H9 (cell line): ENCODE measurements at regions not wholly inside any gene's neighbourhood (a gene's known extent, or its start where the extent isn't known, plus 50 kb on each side); places are given as distances from the start of the nearest gene placed in this dataset.

Experiments
- DNase-seq: peaks from one replicate; pipeline ENCODE4 v3.0.0-alpha.2; 2017
- H2AFZ ChIP-seq: one replicate; pipeline ENCODE4 v1.6.1; 2013; ENCODE audit warnings: mild to moderate bottlenecking, low read length, control low read depth, moderate library complexity
- H2AK5ac ChIP-seq: 2 replicates; pipeline ENCODE4 v1.6.1; 2013; ENCODE audit warnings: low read length, control low read depth, mixed read lengths; ENCODE audit not compliant: insufficient read length
- H2BK120ac ChIP-seq: one replicate; pipeline ENCODE4 v1.6.1; 2013; ENCODE audit warnings: low read depth, mild to moderate bottlenecking, low read length, control low read depth, inconsistent platforms; ENCODE audit not compliant: poor library complexity, severe bottlenecking
- H2BK12ac ChIP-seq: 2 replicates; pipeline ENCODE4 v1.6.1; 2013; ENCODE audit warnings: low read length, control low read depth, mixed read lengths, low read depth; ENCODE audit not compliant: insufficient read length
- H2BK15ac ChIP-seq: 2 replicates; pipeline ENCODE4 v1.6.1; 2013; ENCODE audit warnings: low read depth, low read length, control low read depth
- H2BK20ac ChIP-seq: one replicate; pipeline ENCODE4 v1.6.1; 2013; ENCODE audit warnings: low read depth, mild to moderate bottlenecking, low read length, control low read depth, inconsistent platforms; ENCODE audit not compliant: poor library complexity, severe bottlenecking
- H2BK5ac ChIP-seq: 2 replicates; pipeline ENCODE4 v1.6.1; 2013; ENCODE audit warnings: low read length, control low read depth, mixed read lengths; ENCODE audit not compliant: insufficient read length
- H3K14ac ChIP-seq: 2 replicates; pipeline ENCODE4 v1.6.1; 2013; ENCODE audit warnings: low read length, control low read depth; ENCODE audit not compliant: insufficient read depth
- H3K18ac ChIP-seq: 2 replicates; pipeline ENCODE4 v1.6.1; 2013; ENCODE audit warnings: low read depth, mild to moderate bottlenecking, mixed read lengths, low read length, control low read depth; ENCODE audit not compliant: insufficient read length
- H3K23ac ChIP-seq: 2 replicates; pipeline ENCODE4 v1.6.1; 2013; ENCODE audit warnings: low read length, control low read depth, mixed read lengths, low read depth; ENCODE audit not compliant: insufficient read length
- H3K23me2 ChIP-seq: 2 replicates; pipeline ENCODE4 v1.6.1; 2013; ENCODE audit warnings: low read depth, mild to moderate bottlenecking, mixed read lengths, low read length, control low read depth; ENCODE audit not compliant: insufficient read length, poor library complexity, severe bottlenecking
- H3K27ac ChIP-seq: 2 replicates; pipeline ENCODE4 v1.5.1; 2013; ENCODE audit warnings: low read length, control low read depth, mixed read lengths, low read depth; ENCODE audit not compliant: insufficient read length
- H3K27me3 ChIP-seq: 2 replicates; pipeline ENCODE4 v1.6.1; 2013; ENCODE audit warnings: low read length, control low read depth, inconsistent platforms; ENCODE audit not compliant: insufficient read depth
- H3K4ac ChIP-seq: 2 replicates; pipeline ENCODE4 v1.6.1; 2013; ENCODE audit warnings: low read depth, mild to moderate bottlenecking, control low read depth, inconsistent platforms, low read length, moderate library complexity
- H3K4me1 ChIP-seq: 2 replicates; pipeline ENCODE4 v1.6.1; 2013; ENCODE audit warnings: low read length, control low read depth, inconsistent platforms; ENCODE audit not compliant: insufficient read depth
- H3K4me2 ChIP-seq: 2 replicates; pipeline ENCODE4 v1.6.1; 2013; ENCODE audit warnings: low read length, control low read depth, mixed read lengths; ENCODE audit not compliant: insufficient read length, insufficient read depth
- H3K56ac ChIP-seq: 2 replicates; pipeline ENCODE4 v1.6.1; 2013; ENCODE audit warnings: low read depth, mild to moderate bottlenecking, mixed read lengths, low read length, control low read depth; ENCODE audit not compliant: insufficient read length
- H3K79me1 ChIP-seq: 2 replicates; pipeline ENCODE4 v1.6.1; 2013; ENCODE audit warnings: low read depth, mild to moderate bottlenecking, moderate library complexity, low read length, control low read depth, inconsistent platforms; ENCODE audit not compliant: insufficient read depth, poor library complexity, severe bottlenecking
- H3K79me2 ChIP-seq: 2 replicates; pipeline ENCODE4 v1.6.1; 2013; ENCODE audit warnings: low read length, control low read depth, inconsistent platforms; ENCODE audit not compliant: insufficient read depth
- H3K9ac ChIP-seq: 2 replicates; pipeline ENCODE4 v1.6.1; 2013; ENCODE audit warnings: low read length, control low read depth, mixed read lengths; ENCODE audit not compliant: insufficient read length; ENCODE audit errors: extremely low read depth
- H3K9me3 ChIP-seq: one replicate; pipeline ENCODE4 v1.6.1; 2013; ENCODE audit warnings: low read depth, low read length, inconsistent platforms; ENCODE audit not compliant: control insufficient read depth
- H3T11ph ChIP-seq: one replicate; pipeline ENCODE4 v1.6.1; 2013; ENCODE audit warnings: mild to moderate bottlenecking, low read length, control low read depth, inconsistent platforms
- H4K20me1 ChIP-seq: one replicate; pipeline ENCODE4 v1.6.1; 2013; ENCODE audit not compliant: control insufficient read depth, insufficient read length, insufficient read depth
- H4K5ac ChIP-seq: 2 replicates; pipeline ENCODE4 v1.6.1; 2013; ENCODE audit warnings: low read depth, mild to moderate bottlenecking, mixed read lengths, low read length, control low read depth; ENCODE audit not compliant: insufficient read length
- H4K8ac ChIP-seq: replicated peaks from 2 replicates; pipeline ENCODE4 v1.6.1; 2013; ENCODE audit warnings: low read length, control low read depth, mixed read lengths, low read depth; ENCODE audit not compliant: insufficient read length
- H4K91ac ChIP-seq: 2 replicates; pipeline ENCODE4 v1.6.1; 2013; ENCODE audit warnings: low read depth, mild to moderate bottlenecking, moderate library complexity, mixed read lengths, low read length, control low read depth; ENCODE audit not compliant: insufficient read length
- H3K27ac Mint-ChIP-seq, 3 experiments: 2 replicates in 2 of 3; 3 replicates in 1 of 3; pipeline ENCODE4 v1.8.0; 2020 to 2021; ENCODE audit warnings: mixed read lengths in 3 of 3, mild to moderate bottlenecking in 1 of 3, moderate library complexity in 1 of 3
- H3K27me3 Mint-ChIP-seq: 2 replicates; pipeline ENCODE4 v1.8.0; 2021; ENCODE audit warnings: low read depth, mild to moderate bottlenecking, moderate library complexity, mixed read lengths
- H3K36me3 Mint-ChIP-seq, 3 experiments: 2 replicates in 2 of 3; 3 replicates in 1 of 3; pipeline ENCODE4 v1.8.0; 2020 to 2021; ENCODE audit warnings: low read depth in 3 of 3, mixed read lengths in 3 of 3; ENCODE audit not compliant: insufficient read depth in 1 of 3
- H3K4me1 Mint-ChIP-seq, 2 experiments: 2 replicates each; pipeline ENCODE4 v1.8.0; 2020; ENCODE audit warnings: mixed read lengths in 2 of 2
- H3K4me3 Mint-ChIP-seq, 2 experiments: 2 replicates in 1 of 2; 3 replicates in 1 of 2; pipeline ENCODE4 v1.8.0; 2020 to 2021; ENCODE audit warnings: mild to moderate bottlenecking in 2 of 2, mixed read lengths in 2 of 2, moderate library complexity in 1 of 2
- H3K9me3 Mint-ChIP-seq, 2 experiments: 2 replicates in 1 of 2; 3 replicates in 1 of 2; pipeline ENCODE4 v1.8.0; 2020; ENCODE audit warnings: mild to moderate bottlenecking in 2 of 2, mixed read lengths in 2 of 2, moderate library complexity in 1 of 2
- WGBS: extraction: QIAGEN DNeasy Blood & Tissue Kit; methylation state at CpG from one replicate; pipeline ENCODE4 v1.1.7; 2013; ENCODE audit warnings: missing lambda C conversion rate, low lambda C conversion rate, mixed read lengths; ENCODE audit not compliant: insufficient read length; ENCODE audit errors: extremely low coverage; 5-methylcytosine and 5-hydroxymethylcytosine counted together
- TF ChIP-seq, protein P1 (sequence below): fragments of 200-600 bp; sonication (generic); conservative IDR thresholded peaks from 3 replicates; pipeline ENCODE4 v1.8.0; 2021; ENCODE audit warnings: antibody characterized with exemption, mild to moderate bottlenecking

DNA sequence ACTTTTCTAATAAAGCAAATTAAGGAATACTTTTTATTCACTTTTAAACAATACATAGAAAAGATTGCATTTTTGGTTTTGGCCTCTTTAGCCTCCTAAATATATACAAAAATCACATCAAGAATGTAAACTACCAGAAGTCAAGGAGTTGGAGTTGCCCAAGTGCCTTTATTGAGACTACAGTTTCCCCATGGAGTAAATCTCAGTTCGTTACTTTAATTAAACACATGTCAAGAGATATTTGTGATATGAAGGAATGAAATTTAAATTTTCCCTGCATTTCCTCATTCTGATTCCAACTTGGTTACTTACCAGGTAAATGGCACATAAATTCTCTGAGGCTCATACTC is 492.9 kb downstream of the TNS3 start:
- Histone ChIP-seq H3K18ac (no peak overlapping the region), H3K79me1 (no peaks in the 10 kb centered on the region), H3K4ac (no peak overlapping the region), H3K27me3 (no peaks in the 10 kb centered on the region), H4K5ac (no peak overlapping the region), H3K4me1 (no peaks in the 10 kb centered on the region), H3K23ac (no peak overlapping the region), H3K23me2 (no peaks in the 10 kb centered on the region), H3K27ac (no peak overlapping the region), H3K9me3 (no peaks in the 10 kb centered on the region), H3K79me2 (no peaks in the 10 kb centered on the region), H3K9ac (no peak overlapping the region), H4K91ac (no peak overlapping the region), H4K8ac (no peak overlapping the region), H2BK12ac (no peak overlapping the region), H3K56ac (no peak overlapping the region), H2AFZ (no peak overlapping the region), H4K20me1 (no peaks in the 10 kb centered on the region), H3K4me2 (no peak overlapping the region), H2BK5ac (no peak overlapping the region), H3T11ph (no peak overlapping the region), H3K14ac (no peak overlapping the region), H2BK120ac (no peak overlapping the region), H2BK20ac (no peak overlapping the region), H2AK5ac (no peak overlapping the region), H2BK15ac (no peak overlapping the region)
- TF ChIP-seq, protein P1, sequence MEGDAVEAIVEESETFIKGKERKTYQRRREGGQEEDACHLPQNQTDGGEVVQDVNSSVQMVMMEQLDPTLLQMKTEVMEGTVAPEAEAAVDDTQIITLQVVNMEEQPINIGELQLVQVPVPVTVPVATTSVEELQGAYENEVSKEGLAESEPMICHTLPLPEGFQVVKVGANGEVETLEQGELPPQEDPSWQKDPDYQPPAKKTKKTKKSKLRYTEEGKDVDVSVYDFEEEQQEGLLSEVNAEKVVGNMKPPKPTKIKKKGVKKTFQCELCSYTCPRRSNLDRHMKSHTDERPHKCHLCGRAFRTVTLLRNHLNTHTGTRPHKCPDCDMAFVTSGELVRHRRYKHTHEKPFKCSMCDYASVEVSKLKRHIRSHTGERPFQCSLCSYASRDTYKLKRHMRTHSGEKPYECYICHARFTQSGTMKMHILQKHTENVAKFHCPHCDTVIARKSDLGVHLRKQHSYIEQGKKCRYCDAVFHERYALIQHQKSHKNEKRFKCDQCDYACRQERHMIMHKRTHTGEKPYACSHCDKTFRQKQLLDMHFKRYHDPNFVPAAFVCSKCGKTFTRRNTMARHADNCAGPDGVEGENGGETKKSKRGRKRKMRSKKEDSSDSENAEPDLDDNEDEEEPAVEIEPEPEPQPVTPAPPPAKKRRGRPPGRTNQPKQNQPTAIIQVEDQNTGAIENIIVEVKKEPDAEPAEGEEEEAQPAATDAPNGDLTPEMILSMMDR, result no peak; the same call in 1 of the 3 replicates
- Mint-ChIP-seq H3K9me3 (no peaks in the 10 kb centered on the region), H3K27me3 (peaks cover 17% of the 10 kb centered on the region), H3K4me3 (no peak overlapping the region), H3K36me3 (no peaks in the 10 kb centered on the region), H3K4me1 (no peaks in the 10 kb centered on the region), H3K27ac (no peak overlapping the region)
- DNase-seq, result no peak
- WGBS, result no CpG with 5 or more reads among the region's 1 CpG
